Calu3 (cell line): ENCODE measurements at regions not wholly inside any gene's neighbourhood (a gene's known extent, or its start where the extent isn't known, plus 50 kb on each side); places are given as distances from the start of the nearest gene placed in this dataset.

Source experiments
- BruUV-seq: library from RNA; stranded (reverse); fragments of 400-500 nt; replicated peaks from 2 replicates; lab custom pipeline; 2021; lab: Mats Ljungman, UMichigan
- CTCF ChIA-PET: fragments of 300-600 bp; sonication (Branson Sonifier 250); formaldehyde crosslinking; loops from one replicate; lab custom pipeline; 2022; ENCODE audit warnings: antibody characterized with exemption; lab: Charles Lee
- DNase-seq: peaks from one replicate; pipeline ENCODE4 v3.0.0; 2022
- H3K27ac Mint-ChIP-seq: one replicate; pipeline ENCODE4 v1.8.0; 2022; ENCODE audit warnings: mixed read lengths; ENCODE audit not compliant: unreplicated experiment
- H3K27me3 Mint-ChIP-seq: one replicate; pipeline ENCODE4 v1.8.0; 2022; ENCODE audit warnings: mixed read lengths; ENCODE audit not compliant: unreplicated experiment
- H3K36me3 Mint-ChIP-seq: one replicate; pipeline ENCODE4 v1.8.0; 2022; ENCODE audit warnings: mild to moderate bottlenecking, moderate library complexity, mixed read lengths; ENCODE audit not compliant: insufficient read depth, unreplicated experiment
- H3K4me1 Mint-ChIP-seq: one replicate; pipeline ENCODE4 v1.8.0; 2022; ENCODE audit warnings: mild to moderate bottlenecking, low read depth, mixed read lengths; ENCODE audit not compliant: unreplicated experiment
- H3K4me3 Mint-ChIP-seq: one replicate; pipeline ENCODE4 v1.8.0; 2022; ENCODE audit warnings: mild to moderate bottlenecking, low read depth, moderate library complexity, mixed read lengths; ENCODE audit not compliant: unreplicated experiment
- H3K9me3 Mint-ChIP-seq: one replicate; pipeline ENCODE4 v1.8.0; 2022; ENCODE audit warnings: low read depth, mixed read lengths; ENCODE audit not compliant: unreplicated experiment
- CTCF ChIP-seq: fragments of 200-600 bp; IDR thresholded peaks from one replicate; pipeline ENCODE4 v1.8.0; 2022; ENCODE audit warnings: antibody characterized with exemption; ENCODE audit not compliant: unreplicated experiment
- intact Hi-C: fragments of 100-400 bp; cut with micrococcal nuclease; formaldehyde crosslinking; loops from one replicate; pipeline ENCODE4 v1.10.0; 2022; ENCODE audit not compliant: unreplicated experiment

GRCh38 chr7:11313801-11314200, 340.1 kb downstream of the PHF14 start:
- no peak overlapping the region for H3K4me3 Mint-ChIP-seq
- no TSS peak for BruUV-seq
- DNase-seq, result no peak
- no peaks in the 10 kb centered on the region for H3K36me3 Mint-ChIP-seq
- no peak overlapping the region for H3K27ac Mint-ChIP-seq
- H3K4me1 Mint-ChIP-seq, result no peaks in the 10 kb centered on the region
- no peaks in the 10 kb centered on the region for H3K27me3 Mint-ChIP-seq
- intact Hi-C loops, result no loop called here
- CTCF ChIA-PET, result no interaction called here
- H3K9me3 Mint-ChIP-seq, result peaks cover 2% of the 10 kb centered on the region
- TF ChIP-seq CTCF, result no peak

- no peaks in the 10 kb centered on the region for H3K36me3 Mint-ChIP-seq
- no peak for TF ChIP-seq CTCF
- peaks cover 2% of the 10 kb centered on the region for H3K9me3 Mint-ChIP-seq
- CTCF ChIA-PET, result no interaction called here
- no peak for DNase-seq
- H3K4me3 Mint-ChIP-seq, result no peak overlapping the region
- H3K4me1 Mint-ChIP-seq, result no peaks in the 10 kb centered on the region
- H3K27ac Mint-ChIP-seq, result no peak overlapping the region
- no TSS peak for BruUV-seq
- intact Hi-C loops, result no loop called here
- no peaks in the 10 kb centered on the region for H3K27me3 Mint-ChIP-seq
Observed at GRCh38 chr7:11315666-11316258, 342.1 kb downstream of the PHF14 start.

GRCh38 chr7:11317766-11318165, 344.1 kb downstream of the PHF14 start:
- CTCF ChIA-PET, result no interaction called here

GRCh38 chr7:11319491-11320274, 346.0 kb downstream of the PHF14 start:
- intact Hi-C loops, result no loop called here
- CTCF ChIA-PET, result no interaction called here
- DNase-seq, result no peak

More at GRCh38 chr7:11317766-11318165, 344.1 kb downstream of the PHF14 start:
- H3K4me3 Mint-ChIP-seq, result no peak overlapping the region
- peaks cover 2% of the 10 kb centered on the region for H3K9me3 Mint-ChIP-seq
- no peak for TF ChIP-seq CTCF
- no TSS peak for BruUV-seq
- no peaks in the 10 kb centered on the region for H3K36me3 Mint-ChIP-seq
- DNase-seq, result no peak
- H3K27me3 Mint-ChIP-seq, result no peaks in the 10 kb centered on the region
- intact Hi-C loops, result no loop called here
- H3K4me1 Mint-ChIP-seq, result no peaks in the 10 kb centered on the region
- H3K27ac Mint-ChIP-seq, result no peak overlapping the region

More at GRCh38 chr7:11319491-11320274, 346.0 kb downstream of the PHF14 start:
- H3K4me1 Mint-ChIP-seq, result no peaks in the 10 kb centered on the region
- H3K36me3 Mint-ChIP-seq, result no peaks in the 10 kb centered on the region
- TF ChIP-seq CTCF, result no peak
- H3K27ac Mint-ChIP-seq, result no peak overlapping the region
- H3K4me3 Mint-ChIP-seq, result no peak overlapping the region
- BruUV-seq, result no TSS peak
- peaks cover 2% of the 10 kb centered on the region for H3K9me3 Mint-ChIP-seq
- H3K27me3 Mint-ChIP-seq, result no peaks in the 10 kb centered on the region
